Spleen (tissue), 11 donors: ENCODE measurements at regions not wholly inside any gene's neighbourhood (a gene's known extent, or its start where the extent isn't known, plus 50 kb on each side); places are given as distances from the start of the nearest gene placed in this dataset.

Experiments used
- DNase-seq: peaks from one replicate; pipeline ENCODE4 v3.0.0-alpha.2; 2020
- H3K27ac ChIP-seq, 8 donors: fragments of 200-600 bp; sonication (generic) in 7 of 8; 1 replicate in 4 of 8; 2 replicates in 4 of 8; pipeline versions ENCODE4 v1.5.0 to v1.8.0; 2016 to 2021; ENCODE audit warnings: inconsistent platforms in 4 of 8, mild to moderate bottlenecking in 4 of 8, moderate library complexity in 1 of 8
- H3K27me3 ChIP-seq, 7 donors: fragments of 200-600 bp; sonication (generic) in 6 of 7; replicated peaks in 1 of 7; 1 replicate in 4 of 7; 2 replicates in 3 of 7; pipeline versions ENCODE4 v1.5.0 to v1.8.0; 2016 to 2021; ENCODE audit warnings: inconsistent platforms in 3 of 7, mild to moderate bottlenecking in 1 of 7
- H3K36me3 ChIP-seq, 6 donors: fragments of 200-600 bp; sonication (generic) in 5 of 6; 1 replicate in 4 of 6; 2 replicates in 2 of 6; pipeline versions ENCODE4 v1.5.0 to v1.8.0; 2016 to 2021; ENCODE audit warnings: inconsistent platforms in 2 of 6
- H3K4me1 ChIP-seq, 6 donors: fragments of 200-600 bp; sonication (generic) in 5 of 6; 1 replicate in 3 of 6; 2 replicates in 3 of 6; pipeline versions ENCODE4 v1.5.0 to v1.8.0; 2016 to 2021; ENCODE audit warnings: inconsistent platforms in 3 of 6
- H3K4me3 ChIP-seq, 8 donors: fragments of 200-600 bp; sonication (generic) in 7 of 8; 1 replicate in 4 of 8; 2 replicates in 4 of 8; pipeline versions ENCODE4 v1.5.0 to v1.8.0; 2016 to 2021; ENCODE audit warnings: inconsistent platforms in 4 of 8, mild to moderate bottlenecking in 4 of 8, moderate library complexity in 2 of 8
- H3K9me3 ChIP-seq, 8 donors: fragments of 200-600 bp; sonication (generic) in 7 of 8; 1 replicate in 4 of 8; 2 replicates in 4 of 8; pipeline versions ENCODE4 v1.5.0 to v1.8.0; 2016 to 2021; ENCODE audit warnings: inconsistent platforms in 4 of 8
- CTCF ChIP-seq, 11 experiments: fragments of 200-600 bp in 7 of 11; fragments of 450-650 bp in 4 of 11; sonication (generic) in 4 of 11; IDR thresholded peaks in 8 of 11; conservative IDR thresholded peaks in 3 of 11; 1 replicate in 7 of 11; 2 replicates in 4 of 11; pipeline versions ENCODE4 v1.4.0 to v1.8.0; 2016 to 2021; ENCODE audit warnings: antibody characterized with exemption in 11 of 11, inconsistent platforms in 4 of 11, mild to moderate bottlenecking in 1 of 11
- POLR2A ChIP-seq, 3 donors: fragments of 450-650 bp; IDR thresholded peaks; one replicate each; pipeline ENCODE4 v1.5.1; 2017; ENCODE audit warnings: antibody characterized with exemption in 3 of 3, mild to moderate bottlenecking in 1 of 3
- POLR2AphosphoS5 ChIP-seq, 3 donors: sonication (generic); formaldehyde crosslinking; IDR thresholded peaks; one replicate each; pipeline ENCODE4 v1.5.1; 2017; ENCODE audit warnings: antibody characterized with exemption in 3 of 3
- WGBS, 5 donors: extraction: QIAGEN DNeasy Blood & Tissue Kit in 3 of 5; methylation state at CpG; one replicate each; pipeline versions ENCODE4 v1.1.5 to v1.1.7; 2013 to 2018; 5-methylcytosine and 5-hydroxymethylcytosine counted together
- intact Hi-C: fragments of 100-400 bp; cut with DNase I; formaldehyde crosslinking; loops from one replicate; pipeline ENCODE4 v1.15.0; 2023; ENCODE audit warnings: low total_unique reads
- donor health status: healthy with polysubstance abuse.
- donor health status: DM: no; HTN: no; CAD: no; lungs with moderate emphysema.
- donor health status: DM: no; HTN: no; CAD: no.
- donor health status: Bipolar disorder and iron deficiency.
- donor health status: healthy.
- donor health status: DM: no; HTN: no; CAD: no.
- donor health status: DM: yes; HTN: yes; CAD: no.

GRCh38 chr9:2459756-2460155 lies 161.8 kb upstream of the VLDLR start:
- Histone ChIP-seq H3K4me3 (no peak overlapping the region), H3K27ac (no peak overlapping the region), H3K4me1 (no peaks in the 10 kb centered on the region), H3K36me3 (no peaks in the 10 kb centered on the region), H3K9me3 (peaks cover 0 to 7% (median 0%) of the 10 kb centered on the region in 8 donors), H3K27me3 (no peaks in the 10 kb centered on the region)
- TF ChIP-seq POLR2A (IDR thresholded peaks at IDR 0.05) = no peak
- TF ChIP-seq POLR2AphosphoS5 (IDR thresholded peaks at IDR 0.05) = no peak
- no peak for TF ChIP-seq CTCF (IDR thresholded peaks at IDR 0.05 in 8 of 11, conservative IDR thresholded peaks at IDR 0.05 in 3 of 11)
- no peak for DNase-seq
- intact Hi-C loops = no loop called here
- WGBS, 5 donors = 85 to 89% (median 85%) methylated on average over 3 of the region's 3 CpGs

- Histone ChIP-seq H3K4me3 (no peak overlapping the region), H3K27ac (no peak overlapping the region), H3K9me3 (peaks cover 0 to 8% (median 0%) of the 10 kb centered on the region in 8 donors), H3K36me3 (no peaks in the 10 kb centered on the region), H3K27me3 (no peaks in the 10 kb centered on the region), H3K4me1 (no peaks in the 10 kb centered on the region)
- TF ChIP-seq POLR2A (IDR thresholded peaks at IDR 0.05) = no peak
- no peak for TF ChIP-seq POLR2AphosphoS5 (IDR thresholded peaks at IDR 0.05)
- no peak for TF ChIP-seq CTCF (IDR thresholded peaks at IDR 0.05 in 8 of 11, conservative IDR thresholded peaks at IDR 0.05 in 3 of 11)
- WGBS, 5 donors = 74 to 89% (median 80%) methylated on average over 5 of the region's 5 CpGs
- intact Hi-C loops = no loop called here
- no peak for DNase-seq
These were observed 159.7 kb upstream of the VLDLR start for GRCh38 chr9:2461892-2462291.

GRCh38 chr9:2464624-2465023 lies 157.0 kb upstream of the VLDLR start:
- H3K27ac ChIP-seq = no peak overlapping the region
- H3K36me3 ChIP-seq = no peaks in the 10 kb centered on the region
- H3K4me3 ChIP-seq = no peak overlapping the region
- no peaks in the 10 kb centered on the region for H3K27me3 ChIP-seq
- no peak for DNase-seq
- H3K9me3 ChIP-seq = peaks cover 0 to 8% (median 0%) of the 10 kb centered on the region in 8 donors
- no peak for TF ChIP-seq POLR2AphosphoS5 (IDR thresholded peaks at IDR 0.05)
- intact Hi-C loops = no loop called here
- no peaks in the 10 kb centered on the region for H3K4me1 ChIP-seq
- WGBS, 5 donors = 87 to 97% (median 95%) methylated on average over 2 of the region's 2 CpGs

GRCh38 chr9:2465516-2465915 lies 156.1 kb upstream of the VLDLR start:
- no peak for DNase-seq
- H3K4me3 ChIP-seq = no peak overlapping the region
- peaks cover 0 to 8% (median 0%) of the 10 kb centered on the region in 8 donors for H3K9me3 ChIP-seq
- TF ChIP-seq POLR2A (IDR thresholded peaks at IDR 0.05) (no peak), CTCF (IDR thresholded peaks at IDR 0.05 in 8 of 11, conservative IDR thresholded peaks at IDR 0.05 in 3 of 11) (no peak), POLR2AphosphoS5 (IDR thresholded peaks at IDR 0.05) (no peak)
- 79 to 98% (median 92%) methylated on average over 2 of the region's 2 CpGs for WGBS, 5 donors
- H3K27me3 ChIP-seq = no peaks in the 10 kb centered on the region
- no peaks in the 10 kb centered on the region for H3K4me1 ChIP-seq
- no peak overlapping the region for H3K27ac ChIP-seq
- no peaks in the 10 kb centered on the region for H3K36me3 ChIP-seq
- intact Hi-C loops = no loop called here

- WGBS, 5 donors = 60 to 76% (median 74%) methylated on average over 1 of the region's 1 CpG
- H3K27me3 ChIP-seq = no peaks in the 10 kb centered on the region
- peaks cover 0 to 8% (median 0%) of the 10 kb centered on the region in 8 donors for H3K9me3 ChIP-seq
- no peak overlapping the region for H3K27ac ChIP-seq
- TF ChIP-seq POLR2A (IDR thresholded peaks at IDR 0.05) (no peak), POLR2AphosphoS5 (IDR thresholded peaks at IDR 0.05) (no peak)
- H3K4me1 ChIP-seq = no peaks in the 10 kb centered on the region
- no peak overlapping the region for H3K4me3 ChIP-seq
- DNase-seq = no peak
- no peaks in the 10 kb centered on the region for H3K36me3 ChIP-seq
- intact Hi-C loops = no loop called here
These were observed 155.6 kb upstream of the VLDLR start for GRCh38 chr9:2465921-2466460.
